ENCODE measurements at regions not wholly inside any gene's neighbourhood (a gene's known extent, or its start where the extent isn't known, plus 50 kb on each side); places are given as distances from the start of the nearest gene placed in this dataset.
A peak's percentile ranks its signal among the peaks of the same experiment; 100 is the strongest.

DNA sequence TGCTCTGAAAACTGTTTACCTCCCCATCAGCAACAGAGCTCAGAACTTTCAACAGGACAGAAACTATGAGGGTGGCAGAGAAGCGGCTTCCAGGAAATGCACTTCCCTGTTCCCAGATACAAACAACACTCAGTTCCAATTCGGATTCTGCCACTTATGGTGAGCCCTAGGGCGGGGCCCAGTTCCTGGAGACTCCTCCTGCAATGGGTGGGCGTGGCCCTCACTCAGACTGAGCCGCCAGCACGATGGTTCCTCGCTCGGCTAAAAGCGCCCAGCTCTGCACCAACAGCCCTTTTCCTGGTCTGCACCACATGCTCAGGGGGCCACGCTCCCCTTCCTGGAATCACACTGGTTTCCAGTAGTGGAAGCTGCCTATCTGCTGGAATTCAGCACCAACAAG is 314.1 kb downstream of the CTTN start:
- no peak for DNase-seq (ENCODE audit: low spot score)
- no peaks in the 10 kb centered on the region for H3K9me3 Mint-ChIP-seq (ENCODE audit: low read depth)
- no peaks in the 10 kb centered on the region for H3K36me3 Mint-ChIP-seq (ENCODE audit: low read depth)
- no peaks in the 10 kb centered on the region for H3K4me1 Mint-ChIP-seq (ENCODE audit: low read depth)
- TF ChIP-seq, protein P1, sequence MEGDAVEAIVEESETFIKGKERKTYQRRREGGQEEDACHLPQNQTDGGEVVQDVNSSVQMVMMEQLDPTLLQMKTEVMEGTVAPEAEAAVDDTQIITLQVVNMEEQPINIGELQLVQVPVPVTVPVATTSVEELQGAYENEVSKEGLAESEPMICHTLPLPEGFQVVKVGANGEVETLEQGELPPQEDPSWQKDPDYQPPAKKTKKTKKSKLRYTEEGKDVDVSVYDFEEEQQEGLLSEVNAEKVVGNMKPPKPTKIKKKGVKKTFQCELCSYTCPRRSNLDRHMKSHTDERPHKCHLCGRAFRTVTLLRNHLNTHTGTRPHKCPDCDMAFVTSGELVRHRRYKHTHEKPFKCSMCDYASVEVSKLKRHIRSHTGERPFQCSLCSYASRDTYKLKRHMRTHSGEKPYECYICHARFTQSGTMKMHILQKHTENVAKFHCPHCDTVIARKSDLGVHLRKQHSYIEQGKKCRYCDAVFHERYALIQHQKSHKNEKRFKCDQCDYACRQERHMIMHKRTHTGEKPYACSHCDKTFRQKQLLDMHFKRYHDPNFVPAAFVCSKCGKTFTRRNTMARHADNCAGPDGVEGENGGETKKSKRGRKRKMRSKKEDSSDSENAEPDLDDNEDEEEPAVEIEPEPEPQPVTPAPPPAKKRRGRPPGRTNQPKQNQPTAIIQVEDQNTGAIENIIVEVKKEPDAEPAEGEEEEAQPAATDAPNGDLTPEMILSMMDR (IDR thresholded peaks at IDR 0.05): no peak
- peaks cover 40% of the 10 kb centered on the region for H3K27me3 Mint-ChIP-seq (ENCODE audit: low read depth)
- H3K27ac Mint-ChIP-seq (ENCODE audit: unreplicated experiment): no peak overlapping the region
- H3K4me3 Mint-ChIP-seq (ENCODE audit: unreplicated experiment): no peak overlapping the region

GRCh38 chr11:70713086-70713835 is 314.9 kb downstream of the CTTN start:
- no peak overlapping the region for H3K27ac Mint-ChIP-seq (ENCODE audit: unreplicated experiment)
- H3K9me3 Mint-ChIP-seq (ENCODE audit: low read depth): no peaks in the 10 kb centered on the region
- H3K36me3 Mint-ChIP-seq (ENCODE audit: low read depth): no peaks in the 10 kb centered on the region
- peaks cover 41% of the 10 kb centered on the region for H3K27me3 Mint-ChIP-seq (ENCODE audit: low read depth)
- DNase-seq (ENCODE audit: low spot score): no peak
- H3K4me3 Mint-ChIP-seq (ENCODE audit: unreplicated experiment): no peak overlapping the region
- TF ChIP-seq, protein P1 (IDR thresholded peaks at IDR 0.05): no peak
- H3K4me1 Mint-ChIP-seq (ENCODE audit: low read depth): no peaks in the 10 kb centered on the region

- TF ChIP-seq, protein P1 (IDR thresholded peaks at IDR 0.05): no peak
- Mint-ChIP-seq H3K36me3 (ENCODE audit: low read depth) (no peaks in the 10 kb centered on the region), H3K4me3 (ENCODE audit: unreplicated experiment) (no peak overlapping the region), H3K4me1 (ENCODE audit: low read depth) (no peaks in the 10 kb centered on the region), H3K27ac (ENCODE audit: unreplicated experiment) (no peak overlapping the region), H3K9me3 (ENCODE audit: low read depth) (no peaks in the 10 kb centered on the region), H3K27me3 (ENCODE audit: low read depth) (peaks cover 39% of the 10 kb centered on the region)
- peak; percentile 7 for DNase-seq (ENCODE audit: low spot score)
Observed at GRCh38 chr11:70713988-70714665, 315.8 kb downstream of the CTTN start.

DNA sequence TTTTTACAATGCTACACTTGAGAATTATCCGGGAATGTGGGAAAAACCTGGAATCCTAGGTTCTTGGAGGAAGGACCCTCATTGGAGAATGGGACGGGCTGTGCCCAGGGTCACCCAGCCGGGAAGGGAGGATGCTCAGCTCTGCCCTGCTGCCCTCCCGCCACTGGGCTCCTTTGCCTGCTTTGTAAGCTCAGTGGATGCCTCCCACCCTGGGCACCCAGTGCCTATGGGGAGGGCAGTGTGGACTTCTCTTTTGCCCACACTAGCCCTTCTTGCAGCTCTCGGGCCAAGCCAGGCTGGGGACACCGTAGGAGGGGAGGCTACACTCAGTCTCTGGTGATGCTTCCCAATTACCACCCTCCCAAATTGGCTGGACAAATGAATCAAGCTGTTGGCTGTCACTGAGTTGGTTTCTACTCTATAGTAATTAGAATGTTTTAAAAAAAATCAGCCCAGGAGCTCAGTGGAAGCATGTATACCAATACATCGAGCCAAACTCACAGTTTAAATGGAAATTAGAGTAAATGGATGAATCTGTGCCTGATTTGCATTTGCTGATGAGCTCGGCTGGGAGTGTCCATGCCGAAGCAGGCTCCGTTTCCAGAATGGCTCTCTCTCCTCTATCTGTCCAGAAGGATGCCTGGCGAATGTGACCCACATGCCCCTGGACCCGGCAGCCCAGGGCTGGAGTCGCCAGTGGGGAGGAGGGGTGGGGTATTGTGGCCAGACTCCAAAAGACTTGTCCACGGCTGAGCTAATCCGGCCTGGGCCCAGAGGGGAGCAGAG is 317.0 kb downstream of the CTTN start:
- no peaks in the 10 kb centered on the region for H3K9me3 Mint-ChIP-seq (ENCODE audit: low read depth)
- H3K36me3 Mint-ChIP-seq (ENCODE audit: low read depth): no peaks in the 10 kb centered on the region
- no peak overlapping the region for H3K4me3 Mint-ChIP-seq (ENCODE audit: unreplicated experiment)
- DNase-seq (ENCODE audit: low spot score): no peak
- no peaks in the 10 kb centered on the region for H3K4me1 Mint-ChIP-seq (ENCODE audit: low read depth)
- H3K27me3 Mint-ChIP-seq (ENCODE audit: low read depth): peaks cover 30% of the 10 kb centered on the region
- H3K27ac Mint-ChIP-seq (ENCODE audit: unreplicated experiment): no peak overlapping the region
- TF ChIP-seq, protein P1 (IDR thresholded peaks at IDR 0.05): no peak

- H3K9me3 Mint-ChIP-seq (ENCODE audit: low read depth): no peaks in the 10 kb centered on the region
- TF ChIP-seq, protein P1 (IDR thresholded peaks at IDR 0.05): no peak
Observed at GRCh38 chr11:70716216-70716615, 317.9 kb downstream of the CTTN start.

More at GRCh38 chr11:70716216-70716615, 317.9 kb downstream of the CTTN start:
- Mint-ChIP-seq H3K4me3 (ENCODE audit: unreplicated experiment) (no peak overlapping the region), H3K4me1 (ENCODE audit: low read depth) (no peaks in the 10 kb centered on the region), H3K27me3 (ENCODE audit: low read depth) (peaks cover 27% of the 10 kb centered on the region), H3K27ac (ENCODE audit: unreplicated experiment) (no peak overlapping the region), H3K36me3 (ENCODE audit: low read depth) (no peaks in the 10 kb centered on the region)
- no peak for DNase-seq (ENCODE audit: low spot score)

Measured in chondrocyte (in vitro differentiated cells).